Upper lobe of left lung (tissue), 4 donors: ENCODE measurements at regions not wholly inside any gene's neighbourhood (a gene's known extent, or its start where the extent isn't known, plus 50 kb on each side); places are given as distances from the start of the nearest gene placed in this dataset.

Experiments used
- EP300 ChIP-seq, 4 donors: sonication (generic); formaldehyde crosslinking; IDR thresholded peaks; one replicate each; pipeline ENCODE4 v1.5.1; 2017; ENCODE audit warnings: antibody characterized with exemption in 4 of 4, control low read depth in 2 of 4
- POLR2A ChIP-seq, 4 donors: fragments of 450-650 bp; IDR thresholded peaks; one replicate each; pipeline ENCODE4 v1.5.1; 2016 to 2017; ENCODE audit warnings: antibody characterized with exemption in 4 of 4, mild to moderate bottlenecking in 2 of 4
- POLR2AphosphoS5 ChIP-seq, 2 donors: sonication (generic); formaldehyde crosslinking; IDR thresholded peaks; one replicate each; pipeline ENCODE4 v1.5.1; 2017; ENCODE audit warnings: antibody characterized with exemption in 2 of 2
- TF ChIP-seq, protein P1 (sequence below), 6 experiments: fragments of 450-650 bp in 4 of 6; fragments of 200-600 bp in 2 of 6; sonication (generic) in 2 of 6; IDR thresholded peaks; one replicate each; pipeline ENCODE4 v1.5.1; 2016 to 2019; ENCODE audit warnings: antibody characterized with exemption in 6 of 6

DNA sequence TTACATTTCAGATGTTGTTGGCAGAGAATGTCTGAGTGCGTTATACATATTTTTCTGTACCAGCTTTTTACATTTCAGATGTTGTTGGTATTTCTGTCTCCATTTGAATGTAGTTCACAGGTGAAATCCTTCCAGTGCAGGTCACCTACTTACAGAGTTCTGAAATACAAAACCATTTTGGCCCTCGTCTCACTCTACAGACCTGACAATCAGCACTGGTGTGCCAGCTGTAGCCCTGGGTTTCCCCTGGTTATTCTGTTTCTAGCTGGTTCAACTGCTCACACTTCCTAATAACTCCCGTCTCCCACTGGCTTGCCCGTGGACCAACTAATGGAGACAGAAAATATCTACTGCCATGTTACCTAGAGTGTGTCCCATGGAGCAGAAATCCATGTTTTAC is 87.5 kb upstream of the CDIN1 start:
- TF ChIP-seq, protein P1, sequence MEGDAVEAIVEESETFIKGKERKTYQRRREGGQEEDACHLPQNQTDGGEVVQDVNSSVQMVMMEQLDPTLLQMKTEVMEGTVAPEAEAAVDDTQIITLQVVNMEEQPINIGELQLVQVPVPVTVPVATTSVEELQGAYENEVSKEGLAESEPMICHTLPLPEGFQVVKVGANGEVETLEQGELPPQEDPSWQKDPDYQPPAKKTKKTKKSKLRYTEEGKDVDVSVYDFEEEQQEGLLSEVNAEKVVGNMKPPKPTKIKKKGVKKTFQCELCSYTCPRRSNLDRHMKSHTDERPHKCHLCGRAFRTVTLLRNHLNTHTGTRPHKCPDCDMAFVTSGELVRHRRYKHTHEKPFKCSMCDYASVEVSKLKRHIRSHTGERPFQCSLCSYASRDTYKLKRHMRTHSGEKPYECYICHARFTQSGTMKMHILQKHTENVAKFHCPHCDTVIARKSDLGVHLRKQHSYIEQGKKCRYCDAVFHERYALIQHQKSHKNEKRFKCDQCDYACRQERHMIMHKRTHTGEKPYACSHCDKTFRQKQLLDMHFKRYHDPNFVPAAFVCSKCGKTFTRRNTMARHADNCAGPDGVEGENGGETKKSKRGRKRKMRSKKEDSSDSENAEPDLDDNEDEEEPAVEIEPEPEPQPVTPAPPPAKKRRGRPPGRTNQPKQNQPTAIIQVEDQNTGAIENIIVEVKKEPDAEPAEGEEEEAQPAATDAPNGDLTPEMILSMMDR (IDR thresholded peaks at IDR 0.05), result no peak
- TF ChIP-seq POLR2AphosphoS5 (IDR thresholded peaks at IDR 0.05) (no peak), POLR2A (IDR thresholded peaks at IDR 0.05) (no peak), EP300 (IDR thresholded peaks at IDR 0.05) (no peak)
